ENCODE measurements at regions not wholly inside any gene's neighbourhood (a gene's known extent, or its start where the extent isn't known, plus 50 kb on each side); places are given as distances from the start of the nearest gene placed in this dataset.

GRCh38 chr2:117056376-117056748, 758.1 kb upstream of the DDX18 start:
- no peak for TF ChIP-seq CTCF (conservative IDR thresholded peaks at IDR 0.05; ENCODE audit: low read depth, low read length)
- TF ChIP-seq EZH2 (IDR thresholded peaks at IDR 0.05; ENCODE audit: low read length, unreplicated experiment) = no peak
- no peak for TF ChIP-seq EZH2phosphoT487 (IDR thresholded peaks at IDR 0.05; ENCODE audit: borderline replicate concordance, low read length)

Measured in PC-3 (cell line).